Fibroblast of peridontal ligament (primary cell): ENCODE measurements at regions not wholly inside any gene's neighbourhood (a gene's known extent, or its start where the extent isn't known, plus 50 kb on each side); places are given as distances from the start of the nearest gene placed in this dataset.
"Not testable (repeated sequence)": the region's sequence is repeated elsewhere in the genome, so short reads cannot be mapped to it uniquely, and the experiment has no call there.

Source experiments
- DNase-seq: peaks from one replicate; pipeline ENCODE4 v3.0.0-alpha.2; 2010; ENCODE audit errors: extremely low read depth

DNA sequence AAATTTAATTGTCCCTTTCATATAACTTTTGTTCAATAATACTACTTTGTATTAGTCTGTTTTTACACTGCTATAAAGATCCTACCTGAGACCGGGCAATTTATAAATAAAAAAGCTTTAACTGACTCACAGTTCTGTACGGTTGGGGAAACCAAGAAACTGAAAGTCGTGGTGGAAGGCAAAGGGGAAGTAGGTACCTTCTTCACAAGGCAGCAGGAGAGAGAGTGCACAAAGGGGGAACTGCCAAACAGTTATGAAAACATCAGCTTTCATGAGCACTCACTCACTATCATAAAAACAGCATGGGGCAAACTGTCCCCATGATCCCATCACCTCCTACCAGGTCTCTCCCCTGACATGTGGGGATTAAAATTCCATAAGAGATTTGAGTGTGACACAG, 1069.0 kb downstream of the FSCB start:
- DNase-seq: no peak

- DNase-seq: no peak
Measured at GRCh38 chr14:43418324-43418723, 1088.8 kb downstream of the FSCB start.

- DNase-seq: no peak
Measured at GRCh38 chr14:43413084-43413483, 1094.0 kb downstream of the FSCB start.

DNA sequence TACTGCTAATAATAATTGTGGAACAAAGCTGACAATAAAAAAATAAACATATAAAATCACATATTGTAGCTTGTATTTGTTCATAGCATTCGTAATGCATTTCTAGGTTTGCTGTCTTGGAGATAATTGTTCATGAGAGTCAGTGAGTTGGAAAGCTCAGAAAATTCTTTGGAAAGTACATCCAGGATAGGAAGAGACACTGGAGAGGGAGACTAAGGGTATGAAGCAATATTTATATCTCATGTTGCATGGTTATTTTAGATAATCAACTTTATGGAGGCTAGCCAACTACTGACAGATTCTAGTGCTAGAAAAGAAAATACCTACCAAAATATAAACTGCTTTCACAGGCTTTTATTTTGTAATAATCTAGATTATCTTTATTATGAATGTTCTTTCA, 1095.2 kb downstream of the FSCB start:
- no peak for DNase-seq

GRCh38 chr14:43410631-43411030, 1096.5 kb downstream of the FSCB start:
- DNase-seq: no peak

DNA sequence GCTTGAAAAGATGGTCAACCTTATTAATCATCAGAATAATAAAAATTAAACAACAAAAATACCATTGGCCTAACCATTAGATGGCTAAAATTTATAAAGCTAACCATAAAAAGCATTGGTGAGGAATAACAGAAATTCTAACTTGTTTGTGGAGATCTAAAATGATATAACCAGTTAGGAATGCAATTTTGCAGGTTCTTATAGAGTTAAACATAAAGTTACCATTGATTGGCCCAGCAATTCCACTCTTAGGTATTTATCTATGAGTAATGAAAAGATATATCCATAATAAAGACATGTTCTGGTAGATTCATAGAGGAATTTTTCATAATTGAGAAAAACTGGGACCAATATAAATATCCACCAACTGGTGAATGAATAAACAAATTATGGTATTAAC, 1098.6 kb downstream of the FSCB start:
- DNase-seq: no peak

DNA sequence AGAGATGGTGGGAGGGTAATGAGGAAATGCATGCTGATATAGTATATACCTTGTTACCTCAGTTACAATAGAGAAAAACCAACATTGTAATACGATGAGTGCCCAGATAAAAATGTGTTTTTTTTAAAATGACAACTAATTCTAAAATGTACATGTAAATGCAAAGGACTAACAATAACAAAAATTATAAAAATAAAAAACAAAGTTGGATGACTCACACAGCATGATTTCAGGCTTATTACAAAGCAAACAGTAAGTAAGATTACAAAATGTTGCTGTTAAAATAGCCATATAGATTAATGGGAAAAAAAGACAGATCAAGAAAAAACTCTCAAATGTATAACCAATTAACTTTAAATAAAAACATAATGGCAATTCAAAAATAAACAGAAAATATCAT, 1099.4 kb downstream of the FSCB start:
- DNase-seq: no peak

DNA sequence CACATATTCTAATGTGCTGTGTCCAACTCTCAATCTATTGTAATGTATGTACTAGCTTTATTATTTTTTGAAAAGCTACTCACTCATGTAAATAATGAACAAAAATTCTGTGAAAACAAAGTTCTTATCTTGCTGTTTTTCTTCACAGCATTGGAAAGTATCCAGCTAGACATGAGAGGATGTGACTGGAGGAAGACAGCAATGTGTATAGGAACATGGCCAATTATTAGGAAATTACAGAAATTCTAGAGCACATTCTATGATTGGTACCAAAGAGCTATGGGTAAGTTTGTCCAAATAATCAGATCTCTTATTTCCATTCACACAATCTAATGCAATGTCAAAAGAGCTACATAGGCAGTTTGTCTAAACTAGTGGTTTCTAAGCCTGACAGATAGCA, 1100.2 kb downstream of the FSCB start:
- no peak for DNase-seq

DNA sequence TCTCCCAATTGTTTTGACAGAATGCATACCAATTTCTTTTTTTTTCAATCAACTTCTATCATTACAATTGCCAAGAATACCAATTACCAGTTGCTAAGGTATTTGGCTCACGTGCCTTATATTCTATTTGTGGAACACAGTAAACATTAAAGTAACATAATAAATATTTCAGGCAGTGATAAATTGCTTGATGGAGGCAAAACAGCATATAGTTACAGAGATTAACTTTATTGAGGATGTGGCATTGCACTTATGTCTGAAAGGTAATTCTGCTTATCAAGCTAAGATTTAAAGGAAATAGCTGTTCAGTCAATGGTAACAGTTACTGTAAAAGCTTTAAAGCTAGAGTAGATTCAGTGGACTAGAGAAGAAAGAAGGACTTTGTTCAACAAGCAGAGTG, 1107.8 kb downstream of the FSCB start:
- no peak for DNase-seq

GRCh38 chr14:43370565-43370896, 1136.6 kb downstream of the FSCB start:
- not testable (repeated sequence) for DNase-seq

- DNase-seq: no peak
Measured at GRCh38 chr14:43369710-43370564, 1137.1 kb downstream of the FSCB start.

DNA sequence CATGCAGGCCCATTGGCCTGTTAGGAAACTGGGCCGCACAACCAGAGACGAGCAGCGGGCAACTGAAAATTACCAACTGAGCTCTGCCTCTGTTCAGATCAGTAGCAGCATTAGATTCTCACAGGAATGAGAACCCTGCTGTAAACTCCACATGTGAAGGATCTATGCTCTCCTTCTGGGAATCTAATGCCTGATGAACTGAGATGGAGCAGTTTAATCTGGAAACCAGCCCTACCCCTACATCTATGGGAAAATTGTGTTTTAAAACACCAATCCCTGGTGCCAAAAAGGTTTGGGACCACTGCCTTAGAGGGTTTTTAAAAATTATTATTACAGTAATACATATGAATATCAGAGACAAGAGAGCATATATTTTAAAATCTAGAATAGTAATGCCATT, 1144.5 kb downstream of the FSCB start:
- no peak for DNase-seq

- DNase-seq: no peak
Measured at GRCh38 chr14:43361751-43362150, 1145.3 kb downstream of the FSCB start.

DNA sequence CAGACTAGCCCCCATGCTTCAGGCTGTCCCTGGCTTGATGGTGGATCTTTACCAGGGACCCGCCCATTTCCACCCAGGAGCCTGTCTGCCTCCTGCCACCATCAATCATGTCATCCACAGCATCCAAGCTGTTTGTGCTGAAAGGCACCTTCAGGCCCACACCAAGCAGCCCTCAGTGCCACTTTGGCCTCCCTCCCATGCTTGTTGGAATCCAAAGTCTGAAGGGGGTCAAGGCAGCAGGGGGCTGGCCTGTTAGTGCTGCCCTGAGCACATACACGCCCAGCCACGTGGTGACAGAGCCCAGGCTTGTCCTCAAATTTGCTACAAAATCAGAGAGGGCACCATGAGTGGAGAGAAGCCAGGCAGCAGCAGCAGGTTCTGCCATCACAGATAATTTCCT, 1146.8 kb downstream of the FSCB start:
- no peak for DNase-seq

- DNase-seq: no peak
Measured at GRCh38 chr14:43359317-43359716, 1147.8 kb downstream of the FSCB start.

DNA sequence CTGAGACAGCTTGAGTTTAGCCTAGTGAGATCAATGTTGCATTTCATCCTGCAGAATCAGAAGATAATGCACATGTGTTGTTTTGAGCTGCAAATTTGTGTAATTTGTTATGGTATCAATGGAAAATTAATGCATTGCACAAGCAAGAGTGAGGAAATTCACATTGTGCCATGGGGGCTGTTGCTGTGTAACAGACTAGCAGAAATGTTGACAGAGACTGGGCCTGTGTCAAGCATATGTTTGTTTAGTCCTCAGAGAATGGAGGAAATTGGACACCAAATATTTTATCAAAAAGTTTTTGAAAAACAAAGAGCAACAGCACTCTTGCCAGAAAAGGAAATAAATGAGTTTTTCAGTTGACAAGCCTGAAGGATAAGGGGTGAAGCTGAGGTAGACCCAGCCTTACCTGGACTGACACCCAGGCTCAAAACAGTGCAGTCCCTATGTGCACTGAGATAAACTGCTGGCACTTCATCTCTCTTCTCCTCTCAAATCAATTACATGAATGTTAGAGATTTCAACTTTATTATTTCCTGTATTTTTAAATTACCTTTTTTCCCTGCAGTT, 1150.0 kb downstream of the FSCB start:
- no peak for DNase-seq

GRCh38 chr14:43356382-43356781, 1150.7 kb downstream of the FSCB start:
- DNase-seq: no peak

DNA sequence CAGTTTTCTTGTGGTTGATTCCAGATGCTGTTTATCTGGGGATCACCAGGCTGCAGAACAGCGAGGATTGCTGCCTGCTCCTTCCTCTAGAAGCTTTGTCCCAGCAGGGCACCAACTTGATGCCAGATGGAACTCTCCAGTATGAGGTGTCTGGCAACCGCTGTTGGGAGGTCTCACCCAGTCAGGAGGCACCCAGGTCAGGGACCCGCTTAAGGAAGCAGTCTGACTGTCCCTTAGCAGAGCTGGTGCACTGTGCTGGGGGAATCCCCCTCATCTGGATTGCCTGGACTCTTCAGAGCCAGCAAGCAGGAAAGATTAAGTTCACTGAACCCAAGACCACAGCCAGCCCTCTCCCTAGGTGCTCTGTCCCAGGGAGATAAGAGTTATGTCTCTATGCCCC, 1165.2 kb downstream of the FSCB start:
- no peak for DNase-seq

- DNase-seq: no peak
Measured at GRCh38 chr14:43338713-43339112, 1168.4 kb downstream of the FSCB start.

GRCh38 chr14:43336351-43336750, 1170.7 kb downstream of the FSCB start:
- DNase-seq: no peak

DNA sequence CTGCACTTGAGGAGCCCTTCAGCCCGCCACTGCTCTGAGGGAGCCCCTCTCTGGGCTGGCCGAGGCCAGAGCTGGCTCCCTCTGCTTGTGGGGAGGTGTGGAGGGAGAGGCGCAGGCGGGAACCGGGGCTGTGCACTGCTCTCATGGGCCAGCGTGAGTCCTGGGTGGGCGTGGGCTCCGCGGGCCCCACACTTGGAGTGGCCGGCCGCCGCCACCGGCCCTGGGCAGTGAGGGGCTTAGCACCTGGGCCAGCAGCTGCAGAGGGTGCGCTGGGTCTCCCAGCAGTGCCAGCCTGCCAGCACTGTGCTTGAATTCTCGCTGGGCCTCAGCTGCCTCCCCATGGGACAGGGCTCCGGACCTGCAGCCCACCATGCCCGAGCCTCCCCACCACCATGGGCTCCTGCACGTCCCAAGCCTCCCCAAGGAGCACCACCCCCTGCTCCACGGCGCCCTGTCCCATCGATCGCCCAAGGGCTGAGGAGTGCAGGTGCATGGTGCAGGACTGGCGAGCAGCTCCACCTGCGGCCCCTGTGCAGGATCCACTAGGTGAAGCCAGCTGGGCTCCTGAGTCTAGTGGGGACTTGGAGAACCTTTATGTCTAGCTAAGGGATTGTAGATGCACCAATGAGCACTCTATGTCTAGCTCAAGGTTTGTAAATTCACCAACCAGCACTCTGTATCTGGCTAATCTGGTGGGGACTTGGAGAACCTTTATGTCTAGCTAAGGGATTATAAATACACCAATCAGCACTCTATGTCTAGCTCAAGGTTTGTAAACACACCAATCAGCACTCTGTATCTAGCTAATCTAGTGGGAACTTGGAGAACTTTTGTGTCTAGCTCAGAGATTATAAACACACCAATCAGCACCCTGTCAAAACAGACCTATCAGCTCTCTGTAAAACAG, 1180.3 kb downstream of the FSCB start:
- DNase-seq: not testable (repeated sequence)

- DNase-seq: no peak
Measured at GRCh38 chr14:43316427-43316826, 1190.7 kb downstream of the FSCB start.

GRCh38 chr14:43313719-43314118, 1193.4 kb downstream of the FSCB start:
- no peak for DNase-seq
